ENCODE measurements at regions not wholly inside any gene's neighbourhood (a gene's known extent, or its start where the extent isn't known, plus 50 kb on each side); places are given as distances from the start of the nearest gene placed in this dataset.
"Not testable (repeated sequence)": the region's sequence is repeated elsewhere in the genome, so short reads cannot be mapped to it uniquely, and the experiment has no call there.

DNA sequence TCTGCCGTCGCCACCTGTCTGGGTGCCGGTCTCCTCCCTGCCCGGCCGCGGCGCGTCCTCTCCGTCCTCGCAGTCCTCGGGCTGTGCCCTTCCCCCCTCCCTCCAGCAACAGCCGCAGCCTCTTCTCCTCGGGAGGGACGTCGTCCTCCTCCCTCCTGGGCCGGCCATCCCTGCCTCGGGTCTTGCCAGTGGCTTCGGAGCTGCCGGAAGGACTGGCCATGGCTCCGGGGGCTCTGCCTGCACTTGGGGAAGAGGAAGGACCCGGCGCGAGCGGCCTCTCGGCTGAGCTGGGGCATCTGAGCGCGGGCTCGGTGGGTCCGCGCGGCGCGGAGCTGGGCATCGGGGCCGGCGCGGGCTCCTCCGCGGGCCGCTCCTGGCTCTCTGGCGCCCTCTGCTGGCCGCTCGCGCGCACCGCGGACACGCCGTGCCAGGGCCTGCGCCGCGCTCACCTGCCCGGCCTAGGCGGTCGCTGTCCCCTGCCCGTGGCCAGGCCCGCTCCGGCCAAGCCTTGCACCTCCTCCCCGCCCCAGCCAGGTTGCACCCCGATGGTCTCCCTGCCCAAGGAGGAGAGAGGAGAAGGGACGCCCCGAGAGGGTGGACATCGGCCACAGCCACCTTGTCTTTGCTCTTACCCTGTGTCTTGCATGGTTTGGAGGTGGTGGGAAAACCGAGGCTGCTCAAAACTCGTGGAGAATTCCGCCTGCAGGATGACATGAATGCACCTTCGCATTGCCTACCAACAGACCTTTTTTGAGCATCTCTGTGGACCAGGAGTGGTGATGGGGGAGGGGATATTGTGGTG, 83.9 kb upstream of the FRG2C start:
- DNase-seq (ENCODE audit: extremely low read depth, low read depth); H3K4me3 ChIP-seq (replicated peaks; ENCODE audit: low read depth, low read length): not testable (repeated sequence)
- TF ChIP-seq, protein P1, sequence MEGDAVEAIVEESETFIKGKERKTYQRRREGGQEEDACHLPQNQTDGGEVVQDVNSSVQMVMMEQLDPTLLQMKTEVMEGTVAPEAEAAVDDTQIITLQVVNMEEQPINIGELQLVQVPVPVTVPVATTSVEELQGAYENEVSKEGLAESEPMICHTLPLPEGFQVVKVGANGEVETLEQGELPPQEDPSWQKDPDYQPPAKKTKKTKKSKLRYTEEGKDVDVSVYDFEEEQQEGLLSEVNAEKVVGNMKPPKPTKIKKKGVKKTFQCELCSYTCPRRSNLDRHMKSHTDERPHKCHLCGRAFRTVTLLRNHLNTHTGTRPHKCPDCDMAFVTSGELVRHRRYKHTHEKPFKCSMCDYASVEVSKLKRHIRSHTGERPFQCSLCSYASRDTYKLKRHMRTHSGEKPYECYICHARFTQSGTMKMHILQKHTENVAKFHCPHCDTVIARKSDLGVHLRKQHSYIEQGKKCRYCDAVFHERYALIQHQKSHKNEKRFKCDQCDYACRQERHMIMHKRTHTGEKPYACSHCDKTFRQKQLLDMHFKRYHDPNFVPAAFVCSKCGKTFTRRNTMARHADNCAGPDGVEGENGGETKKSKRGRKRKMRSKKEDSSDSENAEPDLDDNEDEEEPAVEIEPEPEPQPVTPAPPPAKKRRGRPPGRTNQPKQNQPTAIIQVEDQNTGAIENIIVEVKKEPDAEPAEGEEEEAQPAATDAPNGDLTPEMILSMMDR (IDR thresholded peaks at IDR 0.05; ENCODE audit: low read depth, low read length, missing control alignments), result peak; percentile 18

DNA sequence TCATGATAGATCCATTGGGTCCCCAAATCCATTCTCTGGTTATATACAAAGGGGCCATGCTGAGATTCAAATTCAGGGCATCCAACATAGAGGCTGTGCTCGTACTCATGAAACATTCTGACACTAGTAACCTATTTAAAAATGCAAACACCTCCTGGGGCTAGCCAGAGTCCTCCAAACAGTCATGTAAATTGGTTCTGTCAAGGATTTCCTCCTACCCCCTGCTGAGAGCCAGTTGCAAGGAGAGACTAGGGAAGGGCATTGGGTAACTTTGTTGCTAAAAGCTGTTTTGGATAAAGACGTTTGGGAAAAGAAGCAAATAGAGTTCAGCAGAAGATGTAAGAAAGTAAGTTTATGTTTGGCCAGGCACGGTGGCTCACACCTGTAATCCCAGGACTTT, 81.6 kb upstream of the FRG2C start:
- DNase-seq (ENCODE audit: extremely low read depth, low read depth); H3K4me3 ChIP-seq (replicated peaks; ENCODE audit: low read depth, low read length): not testable (repeated sequence)

DNA sequence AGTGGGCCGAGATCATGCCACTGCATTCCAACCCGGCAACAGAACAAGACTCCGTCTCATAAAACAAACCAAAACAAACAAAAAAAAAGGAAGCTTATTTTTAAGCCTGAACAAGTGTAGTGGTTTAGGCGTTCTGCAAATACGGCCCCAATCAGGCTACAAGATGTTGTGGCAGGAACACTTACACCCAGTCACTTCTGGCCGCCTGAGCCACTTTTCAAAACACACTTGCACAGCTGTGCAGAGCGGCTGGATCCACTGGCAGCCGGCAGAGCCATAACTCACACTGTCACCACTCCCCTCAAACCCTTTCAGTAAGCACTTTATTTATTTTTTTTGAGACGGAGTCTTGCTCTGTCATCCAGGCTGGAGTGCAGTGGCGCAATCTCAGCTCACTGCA, 81.0 kb upstream of the FRG2C start:
- DNase-seq (ENCODE audit: extremely low read depth, low read depth); H3K4me3 ChIP-seq (replicated peaks; ENCODE audit: low read depth, low read length): not testable (repeated sequence)

DNA sequence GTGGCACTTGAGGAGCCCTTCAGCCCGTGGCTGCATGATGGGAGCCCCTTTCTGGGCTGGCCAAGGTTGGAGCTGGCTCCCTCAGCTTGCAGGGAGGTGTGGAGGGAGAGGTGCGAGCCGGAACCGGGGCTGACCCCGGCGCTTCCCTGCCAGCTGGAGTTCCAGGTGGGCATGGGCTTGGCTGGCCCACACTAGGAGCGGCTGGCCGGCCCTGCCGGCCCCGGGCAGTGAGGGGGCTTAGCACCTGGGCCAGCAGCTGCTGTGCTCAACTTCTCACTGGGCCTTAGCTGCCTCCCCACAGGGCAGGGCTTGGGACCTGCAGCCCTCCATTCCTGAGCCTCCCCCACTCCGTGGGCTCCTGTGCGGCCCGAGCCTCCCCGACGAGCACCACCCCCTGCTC, 76.4 kb upstream of the FRG2C start:
- not testable (repeated sequence) for H3K4me3 ChIP-seq (replicated peaks; ENCODE audit: low read depth, low read length); DNase-seq (ENCODE audit: extremely low read depth, low read depth)

DNA sequence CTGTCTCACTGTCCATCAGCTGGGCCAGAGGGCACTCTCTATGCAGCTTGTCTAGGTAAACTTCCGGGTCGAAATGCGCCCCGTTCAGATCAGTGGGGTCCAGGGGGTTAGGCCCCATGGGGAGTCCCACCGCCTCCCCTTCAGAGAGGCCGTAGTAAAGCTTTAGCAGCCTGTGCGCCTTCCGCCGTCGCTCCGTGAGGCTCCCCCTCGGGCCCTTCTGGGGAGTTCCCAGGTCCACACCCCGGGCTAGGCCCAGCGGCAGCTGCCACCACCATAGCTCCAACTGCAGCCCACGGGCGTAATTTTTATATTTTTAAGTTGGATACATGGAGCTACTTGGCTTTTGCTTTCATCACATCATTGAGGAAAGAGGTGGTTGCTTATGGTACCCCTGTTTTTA, 73.7 kb upstream of the FRG2C start:
- H3K4me3 ChIP-seq (replicated peaks; ENCODE audit: low read depth, low read length); DNase-seq (ENCODE audit: extremely low read depth, low read depth): not testable (repeated sequence)

DNA sequence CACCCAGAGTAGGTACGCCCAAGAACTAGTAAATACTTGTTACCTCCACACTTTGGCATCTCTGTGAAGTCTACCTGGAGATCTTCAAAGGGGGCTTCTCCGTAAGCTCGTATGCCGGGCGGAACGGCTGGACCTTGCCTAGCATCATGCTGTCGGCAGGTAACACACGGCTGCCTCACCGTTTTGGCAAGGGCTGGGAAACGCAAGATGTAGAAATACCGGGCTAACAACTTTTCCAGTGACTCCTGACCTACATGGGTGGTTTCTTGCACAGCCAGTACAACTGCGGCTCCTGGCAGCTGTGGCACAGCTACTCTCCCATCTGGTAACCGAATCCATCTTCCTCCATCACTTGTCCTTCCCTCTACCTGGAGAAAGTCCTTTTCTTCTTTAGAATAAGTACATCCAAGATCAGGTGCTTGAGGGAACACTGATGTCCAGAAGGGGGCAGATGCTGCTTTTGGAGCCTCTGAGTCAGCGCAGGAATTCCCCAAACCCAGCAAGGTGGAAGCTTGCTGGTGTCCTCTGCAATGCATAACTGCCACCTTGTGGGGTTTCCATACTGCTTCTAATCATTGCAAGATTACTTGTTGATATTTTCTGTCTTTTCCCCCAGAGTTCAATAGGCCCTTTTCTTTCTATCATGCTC, 59.7 kb upstream of the FRG2C start:
- not testable (repeated sequence) for DNase-seq (ENCODE audit: extremely low read depth, low read depth); H3K4me3 ChIP-seq (replicated peaks; ENCODE audit: low read depth, low read length)
- TF ChIP-seq, protein P1 (IDR thresholded peaks at IDR 0.05; ENCODE audit: low read depth, low read length, missing control alignments), result peak; percentile 2

DNA sequence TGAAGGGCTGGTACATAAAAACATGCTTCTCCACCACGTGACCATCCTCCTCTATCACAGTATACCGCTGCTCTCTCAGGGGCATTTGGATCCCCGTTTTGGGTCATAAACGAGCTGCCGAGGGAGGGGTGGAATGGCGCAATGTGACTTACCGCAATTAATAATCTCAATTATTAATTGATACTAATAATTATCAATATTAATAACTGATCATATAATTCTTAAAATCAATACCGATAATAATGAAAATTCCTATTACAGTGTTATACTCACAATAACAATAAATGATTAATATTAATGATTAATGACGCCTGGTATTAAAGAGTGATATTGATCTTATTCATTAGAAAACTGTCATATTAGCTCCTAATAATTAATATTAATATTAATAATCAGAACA, 56.1 kb upstream of the FRG2C start:
- DNase-seq (ENCODE audit: extremely low read depth, low read depth); H3K4me3 ChIP-seq (replicated peaks; ENCODE audit: low read depth, low read length): not testable (repeated sequence)

DNA sequence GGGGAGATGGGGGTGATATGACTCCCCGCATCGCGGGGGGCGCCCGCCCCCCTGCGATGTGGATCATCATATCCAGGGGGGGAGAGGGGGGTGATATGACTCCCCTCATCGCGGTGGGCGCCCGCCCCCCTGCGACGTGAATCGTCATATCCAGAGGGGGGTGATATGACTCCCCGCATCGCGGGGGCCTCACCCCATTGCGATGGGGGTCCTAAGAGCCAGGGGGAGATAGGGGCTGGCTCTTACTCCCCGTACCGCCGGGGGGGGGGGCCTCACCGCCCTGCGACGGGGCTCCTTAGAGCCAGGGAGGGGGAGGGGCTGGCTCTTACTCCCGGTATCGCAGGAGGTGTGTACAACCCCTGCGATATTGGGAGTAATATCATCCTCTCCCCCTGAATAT, 54.5 kb upstream of the FRG2C start:
- not testable (repeated sequence) for DNase-seq (ENCODE audit: extremely low read depth, low read depth); H3K4me3 ChIP-seq (replicated peaks; ENCODE audit: low read depth, low read length)

DNA sequence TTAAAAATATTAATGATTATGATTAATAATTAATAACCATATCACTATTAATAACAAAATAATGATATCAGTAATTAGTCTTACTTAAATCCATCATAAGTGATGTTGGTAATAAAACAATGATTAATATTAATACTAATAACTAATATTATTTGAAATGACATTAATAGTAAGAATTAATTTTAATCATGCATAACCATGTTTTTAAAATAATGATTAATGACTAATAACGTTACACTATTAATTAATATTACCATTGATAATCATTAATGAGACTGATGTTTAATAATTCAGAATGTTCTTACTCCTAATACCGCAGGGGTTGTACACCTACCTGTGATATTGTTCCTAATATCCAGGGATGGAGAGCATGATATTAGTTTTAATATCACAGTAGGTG, 53.4 kb upstream of the FRG2C start:
- no peak for DNase-seq (ENCODE audit: extremely low read depth, low read depth)
- TF ChIP-seq, protein P1 (IDR thresholded peaks at IDR 0.05; ENCODE audit: low read depth, low read length, missing control alignments), result no peak
- no peak overlapping the region for H3K4me3 ChIP-seq (replicated peaks; ENCODE audit: low read depth, low read length)

DNA sequence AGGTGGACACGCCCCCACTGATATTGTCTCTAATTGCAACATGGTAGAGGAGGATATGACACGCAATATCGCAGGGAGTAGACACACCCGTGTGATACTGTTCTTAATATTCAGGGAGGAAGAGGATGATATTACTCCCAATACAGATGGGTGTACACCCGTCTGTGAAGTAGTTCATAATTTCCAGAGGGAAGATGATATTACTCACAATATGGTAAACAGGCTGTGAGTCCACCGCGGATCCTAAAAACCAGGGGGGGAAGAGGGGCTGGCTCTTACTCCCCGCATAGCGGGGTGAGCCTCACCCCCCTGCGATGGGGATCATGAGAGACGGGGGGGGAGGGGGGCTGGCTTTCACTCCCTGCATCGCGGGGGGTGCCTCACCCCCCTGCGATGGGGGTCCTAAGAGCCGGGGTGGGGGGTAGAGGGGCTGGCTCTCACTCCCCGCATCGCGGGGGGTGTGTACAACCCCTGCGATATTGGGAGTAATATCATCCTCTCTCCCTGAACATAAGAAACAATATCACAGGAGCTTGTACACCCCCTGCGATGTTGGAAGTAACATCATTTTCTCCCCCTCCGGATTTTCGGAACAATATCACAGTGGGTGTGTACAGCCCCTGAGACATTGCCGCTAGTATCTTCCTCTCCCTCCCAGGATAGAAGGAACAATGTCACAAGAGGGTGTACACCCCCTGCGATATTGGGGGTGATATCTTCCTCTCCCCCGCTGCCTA, 52.2 kb upstream of the FRG2C start:
- DNase-seq (ENCODE audit: extremely low read depth, low read depth); H3K4me3 ChIP-seq (replicated peaks; ENCODE audit: low read depth, low read length): not testable (repeated sequence)
